ENCODE measurements at regions not wholly inside any gene's neighbourhood (a gene's known extent, or its start where the extent isn't known, plus 50 kb on each side); places are given as distances from the start of the nearest gene placed in this dataset.

DNA sequence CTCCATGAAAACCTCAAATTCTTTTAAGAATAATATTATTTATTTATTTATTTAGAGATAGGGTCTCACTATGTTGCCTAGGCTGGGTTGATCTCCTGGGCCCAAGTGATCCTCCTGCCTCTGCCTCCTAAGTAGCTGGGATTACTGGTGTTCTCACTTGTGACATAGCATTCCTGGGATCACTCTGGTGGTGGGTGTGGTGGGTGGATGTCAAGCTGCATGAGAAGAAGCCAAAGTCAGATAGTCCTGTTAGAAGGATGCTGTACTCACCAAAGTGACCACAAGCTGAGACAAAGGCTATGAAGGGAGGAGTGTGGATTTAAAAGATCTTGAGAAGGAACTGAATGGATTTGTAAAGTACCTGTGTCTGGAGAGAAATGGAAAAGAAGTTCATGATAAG, 87.9 kb upstream of the SPON1 start:
- Histone ChIP-seq H3K36me3 (ENCODE audit: control insufficient read depth, insufficient read depth, low read length) (no peaks in the 10 kb centered on the region), H3K4me1 (ENCODE audit: control insufficient read depth, insufficient read depth, low read length, poor library complexity, severe bottlenecking) (peaks cover 2% of the 10 kb centered on the region), H3K9me3 (ENCODE audit: control insufficient read depth in 2 of 2, low read length in 2 of 2) (no peaks in the 10 kb centered on the region), H3K4me3 (ENCODE audit: low read depth, low read length) (no peak overlapping the region), H3K27me3 (ENCODE audit: control insufficient read depth, insufficient read depth, low read length) (no peaks in the 10 kb centered on the region), H3K27ac (ENCODE audit: insufficient read depth, low read length, poor library complexity, severe bottlenecking) (no peak overlapping the region)
- H3K9me3 Mint-ChIP-seq, result peaks cover 0 to 7% (median 2%) of the 10 kb centered on the region in 7 donors
- no peak for DNase-seq
- no peak overlapping the region for H3K4me3 Mint-ChIP-seq
- peak overlapping the region in 1 of 3 donors; percentile 29 for H3K27ac Mint-ChIP-seq
- H3K36me3 Mint-ChIP-seq, result peaks cover 5% of the 10 kb centered on the region
- H3K4me1 Mint-ChIP-seq, result peaks cover 0 to 35% (median 8%) of the 10 kb centered on the region in 4 donors
- ATAC-seq (ENCODE audit: low read depth in 2 of 2), result no peak
- H3K27me3 Mint-ChIP-seq, result peaks cover 10% of the 10 kb centered on the region

DNA sequence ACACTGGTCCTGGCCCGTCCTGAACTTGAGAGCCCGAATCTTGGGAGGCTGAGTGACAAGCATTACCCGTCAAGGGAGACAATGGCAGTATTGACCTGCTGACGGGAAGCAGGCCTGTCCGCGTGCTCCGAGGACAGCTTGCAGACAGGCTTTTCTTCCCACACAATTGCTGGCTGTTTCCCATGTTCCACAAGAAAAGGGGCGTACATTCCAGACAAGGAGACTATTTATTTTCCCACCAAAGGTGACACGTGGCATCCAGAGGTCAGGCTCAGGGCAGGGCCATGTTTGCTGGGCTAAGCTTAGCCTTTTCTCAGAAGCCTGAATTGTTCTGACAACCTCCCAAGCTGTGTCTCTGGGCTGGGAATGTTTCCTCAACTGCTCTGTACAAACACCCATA, 86.9 kb upstream of the SPON1 start:
- Mint-ChIP-seq H3K36me3 (peaks cover 5% of the 10 kb centered on the region), H3K4me1 (peaks cover 0 to 26% (median 5%) of the 10 kb centered on the region in 4 donors), H3K9me3 (peaks cover 0 to 5% (median 0%) of the 10 kb centered on the region in 7 donors), H3K27me3 (peaks cover 7% of the 10 kb centered on the region), H3K27ac (no peak overlapping the region), H3K4me3 (no peak overlapping the region)
- Histone ChIP-seq H3K4me3 (ENCODE audit: low read depth, low read length) (no peak overlapping the region), H3K9me3 (ENCODE audit: control insufficient read depth in 2 of 2, low read length in 2 of 2) (no peaks in the 10 kb centered on the region), H3K27me3 (ENCODE audit: control insufficient read depth, insufficient read depth, low read length) (no peaks in the 10 kb centered on the region), H3K36me3 (ENCODE audit: control insufficient read depth, insufficient read depth, low read length) (no peaks in the 10 kb centered on the region), H3K4me1 (ENCODE audit: control insufficient read depth, insufficient read depth, low read length, poor library complexity, severe bottlenecking) (no peaks in the 10 kb centered on the region), H3K27ac (ENCODE audit: insufficient read depth, low read length, poor library complexity, severe bottlenecking) (no peak overlapping the region)
- ATAC-seq (ENCODE audit: low read depth in 2 of 2) (no peak), DNase-seq (no peak)

DNA sequence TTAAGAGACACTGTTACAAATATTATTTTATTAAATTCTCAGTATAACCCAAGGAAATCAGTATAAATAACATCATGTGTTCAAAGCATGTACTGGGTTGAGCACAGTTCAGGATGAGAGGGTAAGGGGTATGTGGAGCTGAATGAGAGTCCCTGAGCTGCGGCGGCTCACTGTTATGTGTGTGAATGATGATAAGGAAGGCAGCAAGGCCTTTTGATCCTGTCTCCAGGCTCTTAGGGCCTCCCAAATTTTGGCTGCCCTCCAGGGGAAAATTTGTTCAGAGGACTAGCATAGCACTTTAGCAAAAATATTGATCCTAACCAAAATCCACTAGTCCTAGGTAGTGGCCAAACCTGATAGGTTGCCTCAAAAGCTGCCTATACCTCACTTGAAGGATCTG, 86.1 kb upstream of the SPON1 start:
- H3K36me3 ChIP-seq (ENCODE audit: control insufficient read depth, insufficient read depth, low read length), result no peaks in the 10 kb centered on the region
- H3K27ac Mint-ChIP-seq, result no peak overlapping the region

GRCh38 chr11:13878077-13878476, 84.4 kb upstream of the SPON1 start:
- no peak overlapping the region for H3K4me3 Mint-ChIP-seq
- H3K27me3 Mint-ChIP-seq, result peaks cover 5% of the 10 kb centered on the region
- H3K27ac Mint-ChIP-seq, result peak overlapping the region in 2 of 3 donors; percentile 22 to 25
- H3K4me1 Mint-ChIP-seq, result peaks cover 0 to 18% (median under 1%) of the 10 kb centered on the region in 4 donors
- H3K27ac ChIP-seq (ENCODE audit: insufficient read depth, low read length, poor library complexity, severe bottlenecking), result no peak overlapping the region
- H3K9me3 ChIP-seq (ENCODE audit: control insufficient read depth in 2 of 2, low read length in 2 of 2), result no peaks in the 10 kb centered on the region
- H3K36me3 Mint-ChIP-seq, result no peaks in the 10 kb centered on the region
- no peaks in the 10 kb centered on the region for H3K4me1 ChIP-seq (ENCODE audit: control insufficient read depth, insufficient read depth, low read length, poor library complexity, severe bottlenecking)
- no peak overlapping the region for H3K4me3 ChIP-seq (ENCODE audit: low read depth, low read length)
- no peaks in the 10 kb centered on the region for H3K36me3 ChIP-seq (ENCODE audit: control insufficient read depth, insufficient read depth, low read length)
- H3K27me3 ChIP-seq (ENCODE audit: control insufficient read depth, insufficient read depth, low read length), result no peaks in the 10 kb centered on the region
- no peak for DNase-seq
- no peak for ATAC-seq (ENCODE audit: low read depth in 2 of 2)
- H3K9me3 Mint-ChIP-seq, result peaks cover 0 to 4% (median 0%) of the 10 kb centered on the region in 7 donors

More for the DNA sequence above, 86.1 kb upstream of the SPON1 start:
- DNase-seq (no peak), ATAC-seq (ENCODE audit: low read depth in 2 of 2) (no peak)
- Histone ChIP-seq H3K4me1 (ENCODE audit: control insufficient read depth, insufficient read depth, low read length, poor library complexity, severe bottlenecking) (no peaks in the 10 kb centered on the region), H3K27me3 (ENCODE audit: control insufficient read depth, insufficient read depth, low read length) (no peaks in the 10 kb centered on the region), H3K4me3 (ENCODE audit: low read depth, low read length) (no peak overlapping the region), H3K9me3 (ENCODE audit: control insufficient read depth in 2 of 2, low read length in 2 of 2) (no peaks in the 10 kb centered on the region), H3K27ac (ENCODE audit: insufficient read depth, low read length, poor library complexity, severe bottlenecking) (no peak overlapping the region)
- Mint-ChIP-seq H3K4me1 (peaks cover 0 to 21% (median 2%) of the 10 kb centered on the region in 4 donors), H3K27me3 (peaks cover 5% of the 10 kb centered on the region), H3K4me3 (no peak overlapping the region), H3K9me3 (peaks cover 0 to 4% (median 0%) of the 10 kb centered on the region in 7 donors), H3K36me3 (peaks cover under 1% of the 10 kb centered on the region)

DNA sequence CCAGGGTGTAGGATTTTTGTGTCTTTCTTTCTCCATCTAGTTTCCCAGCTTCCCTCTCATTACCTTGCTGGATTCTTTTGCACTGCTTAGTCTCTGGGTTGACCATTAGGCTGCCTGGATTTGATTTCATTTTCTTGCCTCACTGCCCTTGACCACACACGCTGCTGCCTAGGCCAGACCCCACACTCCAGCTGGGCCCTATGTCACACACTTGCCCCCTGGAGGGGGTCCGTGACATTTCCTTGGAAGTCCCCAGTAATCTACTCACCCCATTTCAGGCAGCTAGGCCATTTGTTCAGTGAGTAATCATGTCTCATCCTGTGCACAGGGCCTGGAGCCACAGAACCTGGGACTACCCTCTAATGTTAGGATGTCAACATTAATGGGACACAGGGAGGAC, 81.9 kb upstream of the SPON1 start:
- Mint-ChIP-seq H3K4me1 (peaks cover 0 to 15% (median 3%) of the 10 kb centered on the region in 4 donors), H3K9me3 (peaks cover 0 to 3% (median 0%) of the 10 kb centered on the region in 7 donors), H3K27ac (peak overlapping the region in 1 of 3 donors; percentile 65), H3K27me3 (peaks cover 5% of the 10 kb centered on the region), H3K4me3 (peak overlapping the region in 1 of 4 donors; percentile 78), H3K36me3 (no peaks in the 10 kb centered on the region)
- Histone ChIP-seq H3K4me1 (ENCODE audit: control insufficient read depth, insufficient read depth, low read length, poor library complexity, severe bottlenecking) (no peaks in the 10 kb centered on the region), H3K9me3 (ENCODE audit: control insufficient read depth in 2 of 2, low read length in 2 of 2) (no peaks in the 10 kb centered on the region), H3K36me3 (ENCODE audit: control insufficient read depth, insufficient read depth, low read length) (no peaks in the 10 kb centered on the region), H3K4me3 (ENCODE audit: low read depth, low read length) (no peak overlapping the region), H3K27me3 (ENCODE audit: control insufficient read depth, insufficient read depth, low read length) (no peaks in the 10 kb centered on the region), H3K27ac (ENCODE audit: insufficient read depth, low read length, poor library complexity, severe bottlenecking) (no peak overlapping the region)
- DNase-seq, result no peak
- ATAC-seq (ENCODE audit: low read depth in 2 of 2), result no peak

GRCh38 chr11:13881226-13881905, 81.2 kb upstream of the SPON1 start:
- no peaks in the 10 kb centered on the region for H3K36me3 Mint-ChIP-seq
- peak overlapping the region in 1 of 3 donors; percentile 65 for H3K27ac Mint-ChIP-seq
- Histone ChIP-seq H3K27ac (ENCODE audit: insufficient read depth, low read length, poor library complexity, severe bottlenecking) (no peak overlapping the region), H3K27me3 (ENCODE audit: control insufficient read depth, insufficient read depth, low read length) (no peaks in the 10 kb centered on the region), H3K4me3 (ENCODE audit: low read depth, low read length) (no peak overlapping the region), H3K9me3 (ENCODE audit: control insufficient read depth in 2 of 2, low read length in 2 of 2) (no peaks in the 10 kb centered on the region), H3K36me3 (ENCODE audit: control insufficient read depth, insufficient read depth, low read length) (no peaks in the 10 kb centered on the region), H3K4me1 (ENCODE audit: control insufficient read depth, insufficient read depth, low read length, poor library complexity, severe bottlenecking) (no peaks in the 10 kb centered on the region)
- peaks cover 0 to 14% (median 3%) of the 10 kb centered on the region in 4 donors for H3K4me1 Mint-ChIP-seq
- peaks cover 5% of the 10 kb centered on the region for H3K27me3 Mint-ChIP-seq
- no peak for DNase-seq
- H3K4me3 Mint-ChIP-seq, result no peak overlapping the region
- peaks cover 0 to 4% (median 0%) of the 10 kb centered on the region in 7 donors for H3K9me3 Mint-ChIP-seq
- ATAC-seq (ENCODE audit: low read depth in 2 of 2), result no peak

- Mint-ChIP-seq H3K4me3 (no peak overlapping the region), H3K27me3 (peaks cover 4% of the 10 kb centered on the region), H3K36me3 (no peaks in the 10 kb centered on the region), H3K27ac (peak overlapping the region in 1 of 3 donors; percentile 18), H3K4me1 (peaks cover 0 to 11% (median 3%) of the 10 kb centered on the region in 4 donors), H3K9me3 (peaks cover 0 to 4% (median 2%) of the 10 kb centered on the region in 7 donors)
- peak; percentile 66 to 67 for ATAC-seq (ENCODE audit: low read depth in 2 of 2)
- H3K36me3 ChIP-seq (ENCODE audit: control insufficient read depth, insufficient read depth, low read length), result no peaks in the 10 kb centered on the region
- DNase-seq, result peak in 1 of 3 donors; percentile 21
- no peaks in the 10 kb centered on the region for H3K9me3 ChIP-seq (ENCODE audit: control insufficient read depth in 2 of 2, low read length in 2 of 2)
- H3K4me1 ChIP-seq (ENCODE audit: control insufficient read depth, insufficient read depth, low read length, poor library complexity, severe bottlenecking), result no peaks in the 10 kb centered on the region
- H3K27me3 ChIP-seq (ENCODE audit: control insufficient read depth, insufficient read depth, low read length), result no peaks in the 10 kb centered on the region
- H3K4me3 ChIP-seq (ENCODE audit: low read depth, low read length), result no peak overlapping the region
- no peak overlapping the region for H3K27ac ChIP-seq (ENCODE audit: insufficient read depth, low read length, poor library complexity, severe bottlenecking)
Observed at GRCh38 chr11:13883042-13883441, 79.5 kb upstream of the SPON1 start.

DNA sequence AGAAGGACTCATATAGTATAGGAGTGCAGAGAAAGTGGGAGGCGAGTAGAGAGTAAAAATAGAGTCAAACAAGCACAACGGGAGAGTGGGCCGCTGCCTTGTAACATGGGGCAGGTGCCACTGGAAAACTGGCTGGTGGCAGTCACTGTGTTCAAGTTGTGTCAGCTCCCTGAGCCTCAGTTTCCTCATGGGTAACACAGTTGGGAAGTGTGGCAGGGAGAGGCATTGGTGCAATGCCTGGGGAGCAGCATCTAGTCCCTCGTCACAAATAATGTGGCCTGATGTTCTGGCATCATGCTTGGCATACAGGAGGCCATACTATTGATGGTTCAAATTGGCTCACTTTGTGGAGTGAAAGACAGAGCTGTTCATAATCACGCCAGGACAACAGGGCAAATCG, 78.9 kb upstream of the SPON1 start:
- Histone ChIP-seq H3K36me3 (ENCODE audit: control insufficient read depth, insufficient read depth, low read length) (no peaks in the 10 kb centered on the region), H3K4me3 (ENCODE audit: low read depth, low read length) (no peak overlapping the region), H3K27me3 (ENCODE audit: control insufficient read depth, insufficient read depth, low read length) (no peaks in the 10 kb centered on the region), H3K4me1 (ENCODE audit: control insufficient read depth, insufficient read depth, low read length, poor library complexity, severe bottlenecking) (no peaks in the 10 kb centered on the region), H3K27ac (ENCODE audit: insufficient read depth, low read length, poor library complexity, severe bottlenecking) (no peak overlapping the region), H3K9me3 (ENCODE audit: control insufficient read depth in 2 of 2, low read length in 2 of 2) (no peaks in the 10 kb centered on the region)
- Mint-ChIP-seq H3K4me3 (no peak overlapping the region), H3K4me1 (peaks cover 0 to 11% (median 3%) of the 10 kb centered on the region in 4 donors), H3K9me3 (peaks cover 0 to 4% (median 2%) of the 10 kb centered on the region in 7 donors), H3K36me3 (no peaks in the 10 kb centered on the region), H3K27me3 (peaks cover 4% of the 10 kb centered on the region), H3K27ac (peak overlapping the region in 1 of 3 donors; percentile 18)
- no peak for DNase-seq
- ATAC-seq (ENCODE audit: low read depth in 2 of 2), result no peak
